ENCODE measurements at regions not wholly inside any gene's neighbourhood (a gene's known extent, or its start where the extent isn't known, plus 50 kb on each side); places are given as distances from the start of the nearest gene placed in this dataset.
"Not testable (repeated sequence)": the region's sequence is repeated elsewhere in the genome, so short reads cannot be mapped to it uniquely, and the experiment has no call there.

GRCh38 chr11:133635244-133635739 lies 103.0 kb upstream of the OPCML start:
- intact Hi-C loops (cut with micrococcal nuclease; ENCODE audit: unreplicated experiment) = no loop called here
- Histone ChIP-seq H3K9me3 (ENCODE audit: low read length) (no peaks in the 10 kb centered on the region), H3K9me2 (ENCODE audit: insufficient read depth, low read length) (no peaks in the 10 kb centered on the region), H3K79me2 (ENCODE audit: insufficient read depth, low read depth, low read length) (no peaks in the 10 kb centered on the region), H3K27ac (ENCODE audit: low read depth, low read length, poor library complexity, severe bottlenecking) (no peak overlapping the region), H3K4me1 (ENCODE audit: insufficient read depth, low read length, poor library complexity, severe bottlenecking) (no peaks in the 10 kb centered on the region), H4K20me1 (ENCODE audit: insufficient read depth, low read length) (no peaks in the 10 kb centered on the region), H3K4me2 (ENCODE audit: low read length) (no peak overlapping the region), H3K36me3 (ENCODE audit: insufficient read depth, low read length) (no peaks in the 10 kb centered on the region), H2AFZ (ENCODE audit: low read length) (no peak overlapping the region), H3K4me3 (ENCODE audit: low read depth, low read length, poor library complexity, severe bottlenecking) (no peak overlapping the region)
- no TSS peak for BruUV-seq (replicated peaks)
- no peak for DNase-seq (ENCODE audit: low spot score)
- ChIA-PET CTCF (ENCODE audit: unreplicated experiment) (no interaction called here), POLR2A (no interaction called here)
- TF ChIP-seq CTCF (conservative IDR thresholded peaks at IDR 0.05; ENCODE audit: low read length) = no peak
- TF ChIP-seq EZH2phosphoT487 (IDR thresholded peaks at IDR 0.05; ENCODE audit: borderline replicate concordance, low read depth, low read length) = no peak

DNA sequence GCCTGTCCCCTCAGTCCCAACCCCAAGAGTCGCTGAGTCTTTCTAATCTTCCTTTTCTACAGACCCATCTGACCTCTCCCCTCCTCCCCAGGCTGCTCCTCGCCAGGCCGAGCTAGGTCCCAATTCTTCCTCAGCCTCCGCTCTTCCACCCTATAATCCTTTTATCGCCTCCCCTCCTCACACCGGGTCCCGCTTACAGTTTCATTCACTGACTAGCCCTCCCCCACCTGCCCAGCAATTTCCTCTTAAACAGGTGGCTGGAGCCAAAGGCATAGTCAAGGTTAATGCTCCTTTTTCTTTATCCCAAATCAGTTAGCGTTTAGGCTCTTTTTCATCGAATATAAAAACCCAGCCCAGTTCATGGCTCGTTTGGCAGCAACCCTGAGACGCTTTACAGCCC lies 96.1 kb upstream of the OPCML start:
- H3K79me2 ChIP-seq (ENCODE audit: insufficient read depth, low read depth, low read length); H4K20me1 ChIP-seq (ENCODE audit: insufficient read depth, low read length); POLR2A ChIA-PET; H3K27ac ChIP-seq (ENCODE audit: low read depth, low read length, poor library complexity, severe bottlenecking); H3K9me3 ChIP-seq (ENCODE audit: low read length); H3K4me2 ChIP-seq (ENCODE audit: low read length); H2AFZ ChIP-seq (ENCODE audit: low read length); H3K4me1 ChIP-seq (ENCODE audit: insufficient read depth, low read length, poor library complexity, severe bottlenecking); H3K4me3 ChIP-seq (ENCODE audit: low read depth, low read length, poor library complexity, severe bottlenecking); BruUV-seq (replicated peaks); intact Hi-C loops (cut with micrococcal nuclease; ENCODE audit: unreplicated experiment); CTCF ChIA-PET (ENCODE audit: unreplicated experiment); H3K9me2 ChIP-seq (ENCODE audit: insufficient read depth, low read length); H3K36me3 ChIP-seq (ENCODE audit: insufficient read depth, low read length); DNase-seq (ENCODE audit: low spot score): not testable (repeated sequence)

- CTCF ChIA-PET (ENCODE audit: unreplicated experiment) = no interaction called here
- BruUV-seq (replicated peaks) = no TSS peak
These were observed 89.3 kb upstream of the OPCML start for GRCh38 chr11:133621611-133622010.

More at GRCh38 chr11:133621611-133622010, 89.3 kb upstream of the OPCML start:
- H2AFZ ChIP-seq (ENCODE audit: low read length) = no peak overlapping the region
- no peak overlapping the region for H3K4me3 ChIP-seq (ENCODE audit: low read depth, low read length, poor library complexity, severe bottlenecking)
- no peaks in the 10 kb centered on the region for H3K4me1 ChIP-seq (ENCODE audit: insufficient read depth, low read length, poor library complexity, severe bottlenecking)
- intact Hi-C loops (cut with micrococcal nuclease; ENCODE audit: unreplicated experiment) = no loop called here
- no peak overlapping the region for H3K27ac ChIP-seq (ENCODE audit: low read depth, low read length, poor library complexity, severe bottlenecking)
- H3K9me3 ChIP-seq (ENCODE audit: low read length) = no peaks in the 10 kb centered on the region
- no peaks in the 10 kb centered on the region for H4K20me1 ChIP-seq (ENCODE audit: insufficient read depth, low read length)
- POLR2A ChIA-PET = no interaction called here
- no peak for TF ChIP-seq EZH2phosphoT487 (IDR thresholded peaks at IDR 0.05; ENCODE audit: borderline replicate concordance, low read depth, low read length)
- no peak for TF ChIP-seq CTCF (conservative IDR thresholded peaks at IDR 0.05; ENCODE audit: low read length)
- H3K36me3 ChIP-seq (ENCODE audit: insufficient read depth, low read length) = no peaks in the 10 kb centered on the region
- DNase-seq (ENCODE audit: low spot score) = no peak
- H3K9me2 ChIP-seq (ENCODE audit: insufficient read depth, low read length) = no peaks in the 10 kb centered on the region
- H3K79me2 ChIP-seq (ENCODE audit: insufficient read depth, low read depth, low read length) = no peaks in the 10 kb centered on the region
- no peak overlapping the region for H3K4me2 ChIP-seq (ENCODE audit: low read length)

Measured in OCI-LY7 (cell line).